Myocyte (in vitro differentiated cells): ENCODE measurements at regions not wholly inside any gene's neighbourhood (a gene's known extent, or its start where the extent isn't known, plus 50 kb on each side); places are given as distances from the start of the nearest gene placed in this dataset.
"Not testable (repeated sequence)": the region's sequence is repeated elsewhere in the genome, so short reads cannot be mapped to it uniquely, and the experiment has no call there.

ENCODE experiments used
- DNase-seq: peaks from one replicate; pipeline ENCODE4 v3.0.0-alpha.2; 2012; ENCODE audit warnings: low read depth

- DNase-seq = no peak
These were observed 391.1 kb downstream of the TMEM38B start for GRCh38 chr9:106085479-106085878.

GRCh38 chr9:106092083-106092482 lies 397.7 kb downstream of the TMEM38B start:
- no peak for DNase-seq

- no peak for DNase-seq
These were observed 408.5 kb downstream of the TMEM38B start for GRCh38 chr9:106102821-106103220.

- no peak for DNase-seq
These were observed 410.5 kb downstream of the TMEM38B start for GRCh38 chr9:106104887-106105286.

GRCh38 chr9:106106396-106106795 lies 412.1 kb downstream of the TMEM38B start:
- DNase-seq = no peak

- no peak for DNase-seq
These were observed 413.4 kb downstream of the TMEM38B start for GRCh38 chr9:106107716-106108115.

GRCh38 chr9:106109706-106110105 lies 415.4 kb downstream of the TMEM38B start:
- DNase-seq = not testable (repeated sequence)

GRCh38 chr9:106110483-106110882 lies 416.1 kb downstream of the TMEM38B start:
- no peak for DNase-seq

GRCh38 chr9:106111039-106111730 lies 416.8 kb downstream of the TMEM38B start:
- no peak for DNase-seq

- no peak for DNase-seq
These were observed 418.6 kb downstream of the TMEM38B start for GRCh38 chr9:106112935-106113334.

- no peak for DNase-seq
These were observed 424.8 kb downstream of the TMEM38B start for GRCh38 chr9:106119176-106119575.

- DNase-seq = no peak
These were observed 425.7 kb downstream of the TMEM38B start for GRCh38 chr9:106120071-106120470.

- no peak for DNase-seq
These were observed 433.4 kb downstream of the TMEM38B start for GRCh38 chr9:106127776-106128175.

- no peak for DNase-seq
These were observed 436.0 kb downstream of the TMEM38B start for GRCh38 chr9:106130374-106130773.

- no peak for DNase-seq
These were observed 449.4 kb downstream of the TMEM38B start for GRCh38 chr9:106143781-106144180.

- DNase-seq = no peak
These were observed 451.9 kb downstream of the TMEM38B start for GRCh38 chr9:106146066-106146840.

- no peak for DNase-seq
These were observed 452.5 kb downstream of the TMEM38B start for GRCh38 chr9:106146886-106147285.

- no peak for DNase-seq
These were observed 455.6 kb downstream of the TMEM38B start for GRCh38 chr9:106149956-106150355.

- no peak for DNase-seq
These were observed 462.1 kb downstream of the TMEM38B start for GRCh38 chr9:106156465-106156864.

- DNase-seq = no peak
These were observed 477.9 kb downstream of the TMEM38B start for GRCh38 chr9:106172265-106172664.

GRCh38 chr9:106174346-106174745 lies 480.0 kb downstream of the TMEM38B start:
- no peak for DNase-seq

- no peak for DNase-seq
These were observed 482.9 kb downstream of the TMEM38B start for GRCh38 chr9:106177216-106177615.

GRCh38 chr9:106179191-106179590 lies 484.9 kb downstream of the TMEM38B start:
- no peak for DNase-seq
